ENCODE measurements at regions not wholly inside any gene's neighbourhood (a gene's known extent, or its start where the extent isn't known, plus 50 kb on each side); places are given as distances from the start of the nearest gene placed in this dataset.

GRCh38 chr2:885230-886071 is 65.2 kb upstream of the SNTG2 start:
- in situ Hi-C loops (cut with MboI; ENCODE audit: low pct_ligation_motif_present in 1 of 4, low pct_unique_long_range_greater_than_20kb in 1 of 4, low sequenced_read_pairs in 3 of 4) = no loop called here
- no peak for DNase-seq
- intact Hi-C loops (cut with DNase I; ENCODE audit: low total_unique reads) = no loop called here
- Histone ChIP-seq H3K27me3 (peaks cover 74% of the 10 kb centered on the region), H3K36me3 (no peaks in the 10 kb centered on the region), H3K4me1 (peaks cover 0 to 12% (median 10%) of the 10 kb centered on the region in 4 donors), H3K27ac (no peak overlapping the region), H3K4me3 (no peak overlapping the region), H3K9me3 (no peaks in the 10 kb centered on the region)
- WGBS, 2 donors (ENCODE audit: low coverage in 1 of 2) = 53 to 65% methylated on average over 5 to 26 of the region's 26 CpGs
- TF ChIP-seq POLR2AphosphoS5 (IDR thresholded peaks at IDR 0.05) (no peak), CTCF (IDR thresholded peaks at IDR 0.05) (no peak), EP300 (IDR thresholded peaks at IDR 0.05; ENCODE audit: low read depth) (no peak), POLR2A (IDR thresholded peaks at IDR 0.05) (no peak)

GRCh38 chr2:883803-884748 is 66.6 kb upstream of the SNTG2 start:
- peaks cover 78% of the 10 kb centered on the region for H3K27me3 ChIP-seq
- no peak for TF ChIP-seq CTCF (IDR thresholded peaks at IDR 0.05)
- TF ChIP-seq POLR2A (IDR thresholded peaks at IDR 0.05) = no peak
- no peak for TF ChIP-seq POLR2AphosphoS5 (IDR thresholded peaks at IDR 0.05)
- no peak for TF ChIP-seq EP300 (IDR thresholded peaks at IDR 0.05; ENCODE audit: low read depth)
- H3K4me3 ChIP-seq = no peak overlapping the region
- peaks cover 0 to 12% (median 10%) of the 10 kb centered on the region in 4 donors for H3K4me1 ChIP-seq
- DNase-seq = no peak
- H3K9me3 ChIP-seq = no peaks in the 10 kb centered on the region
- intact Hi-C loops (cut with DNase I; ENCODE audit: low total_unique reads) = no loop called here
- in situ Hi-C loops (cut with MboI; ENCODE audit: low pct_ligation_motif_present in 1 of 4, low pct_unique_long_range_greater_than_20kb in 1 of 4, low sequenced_read_pairs in 3 of 4) = no loop called here
- no peaks in the 10 kb centered on the region for H3K36me3 ChIP-seq
- H3K27ac ChIP-seq = no peak overlapping the region
- WGBS, 2 donors (ENCODE audit: low coverage in 1 of 2) = 27 to 31% methylated on average over 13 to 21 of the region's 21 CpGs

GRCh38 chr2:883260-883802 is 67.3 kb upstream of the SNTG2 start:
- Histone ChIP-seq H3K9me3 (no peaks in the 10 kb centered on the region), H3K27me3 (peaks cover 73% of the 10 kb centered on the region), H3K4me3 (no peak overlapping the region), H3K36me3 (no peaks in the 10 kb centered on the region), H3K4me1 (peaks cover 0 to 12% (median 10%) of the 10 kb centered on the region in 4 donors), H3K27ac (no peak overlapping the region)
- intact Hi-C loops (cut with DNase I; ENCODE audit: low total_unique reads) = no loop called here
- WGBS, 2 donors (ENCODE audit: low coverage in 1 of 2) = 33 to 50% methylated on average over 5 to 14 of the region's 14 CpGs
- in situ Hi-C loops (cut with MboI; ENCODE audit: low pct_ligation_motif_present in 1 of 4, low pct_unique_long_range_greater_than_20kb in 1 of 4, low sequenced_read_pairs in 3 of 4) = no loop called here
- TF ChIP-seq POLR2AphosphoS5 (IDR thresholded peaks at IDR 0.05) = no peak
- TF ChIP-seq POLR2A (IDR thresholded peaks at IDR 0.05) = no peak
- TF ChIP-seq EP300 (IDR thresholded peaks at IDR 0.05; ENCODE audit: low read depth) = no peak
- no peak for TF ChIP-seq CTCF (IDR thresholded peaks at IDR 0.05)
- no peak for DNase-seq
